Esophagus muscularis mucosa (tissue), 4 donors: ENCODE measurements at regions not wholly inside any gene's neighbourhood (a gene's known extent, or its start where the extent isn't known, plus 50 kb on each side); places are given as distances from the start of the nearest gene placed in this dataset.

Experiments used
- DNase-seq: peaks from one replicate; pipeline ENCODE4 v3.0.0-alpha.2; 2017; ENCODE audit errors: extremely low spot score
- H3K27ac ChIP-seq, 4 donors: fragments of 200-600 bp; sonication (generic); replicated peaks in 1 of 4; 1 replicate in 3 of 4; 2 replicates in 1 of 4; pipeline ENCODE4 v1.5.1; 2016 to 2019; ENCODE audit warnings: mild to moderate bottlenecking in 1 of 4
- H3K27me3 ChIP-seq, 4 donors: fragments of 200-600 bp; sonication (generic); one replicate each; pipeline versions ENCODE4 v1.5.1 to v1.6.0; 2016 to 2019
- H3K36me3 ChIP-seq, 4 donors: fragments of 200-600 bp; sonication (generic); one replicate each; pipeline ENCODE4 v1.5.1; 2016 to 2019
- H3K4me1 ChIP-seq, 4 donors: fragments of 200-600 bp; sonication (generic); one replicate each; pipeline ENCODE4 v1.5.1; 2016 to 2019
- H3K4me3 ChIP-seq, 4 donors: fragments of 200-600 bp; sonication (generic); 1 replicate in 2 of 4; 2 replicates in 2 of 4; pipeline ENCODE4 v1.5.1; 2016 to 2019; ENCODE audit warnings: mild to moderate bottlenecking in 4 of 4, moderate library complexity in 1 of 4
- H3K9me3 ChIP-seq, 4 donors: fragments of 200-600 bp; sonication (generic); 1 replicate in 3 of 4; 2 replicates in 1 of 4; pipeline ENCODE4 v1.5.1; 2016 to 2019
- EP300 ChIP-seq: sonication (generic); formaldehyde crosslinking; IDR thresholded peaks from one replicate; pipeline ENCODE4 v1.6.1; 2017; ENCODE audit warnings: antibody characterized with exemption
- POLR2A ChIP-seq: fragments of 450-650 bp; IDR thresholded peaks from one replicate; pipeline ENCODE4 v1.6.1; 2017; ENCODE audit warnings: antibody characterized with exemption, moderate library complexity, mild to moderate bottlenecking, low read depth
- POLR2AphosphoS5 ChIP-seq, 2 donors: sonication (generic); formaldehyde crosslinking; IDR thresholded peaks; one replicate each; pipeline ENCODE4 v1.6.1; 2017; ENCODE audit warnings: antibody characterized with exemption in 2 of 2
- WGBS: methylation state at CpG from one replicate; pipeline ENCODE4 v1.1.5; 2018; 5-methylcytosine and 5-hydroxymethylcytosine counted together
- intact Hi-C: fragments of 100-400 bp; cut with DNase I; formaldehyde crosslinking; loops from one replicate; pipeline ENCODE4 v1.15.1; 2023
- TF ChIP-seq, protein P1 (sequence below), 3 experiments: fragments of 200-600 bp in 2 of 3; fragments of 450-650 bp in 1 of 3; sonication (generic) in 2 of 3; IDR thresholded peaks; one replicate each; pipeline ENCODE4 v1.5.1; 2017 to 2019; ENCODE audit warnings: antibody characterized with exemption in 3 of 3, mild to moderate bottlenecking in 2 of 3, moderate library complexity in 1 of 3

DNA sequence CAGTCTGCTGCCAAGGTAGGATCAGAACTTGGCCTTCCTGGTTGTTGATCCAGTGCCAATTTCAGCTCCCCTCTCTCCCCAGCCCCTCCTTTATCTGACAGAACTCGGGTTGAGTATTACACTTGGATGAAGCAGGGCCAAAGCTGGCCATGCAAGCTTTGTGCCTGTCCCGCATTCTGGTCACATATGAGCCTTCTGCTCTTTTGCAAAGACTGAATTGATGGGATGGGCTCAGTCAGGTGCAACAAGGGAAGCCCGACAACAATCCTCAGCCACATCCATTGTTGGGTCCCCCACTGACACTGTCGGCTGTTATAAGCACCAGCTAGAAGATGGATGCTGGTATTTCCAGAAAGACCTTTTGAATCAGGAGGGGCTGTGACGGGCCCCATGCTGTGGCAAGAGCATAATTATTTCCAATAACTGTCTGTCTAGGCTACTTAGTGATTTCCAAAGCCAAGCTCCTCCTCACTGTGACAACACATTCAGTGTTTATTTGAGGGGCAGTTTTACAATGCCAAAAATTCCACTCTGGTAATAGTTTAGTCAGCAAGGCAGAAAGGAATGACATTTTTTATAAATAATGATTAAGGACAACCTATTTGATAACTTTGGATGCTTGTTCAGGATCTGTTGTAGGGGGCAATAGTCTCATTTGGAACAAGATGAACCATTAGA, 146.8 kb upstream of the FRMD4B start:
- TF ChIP-seq, protein P1, sequence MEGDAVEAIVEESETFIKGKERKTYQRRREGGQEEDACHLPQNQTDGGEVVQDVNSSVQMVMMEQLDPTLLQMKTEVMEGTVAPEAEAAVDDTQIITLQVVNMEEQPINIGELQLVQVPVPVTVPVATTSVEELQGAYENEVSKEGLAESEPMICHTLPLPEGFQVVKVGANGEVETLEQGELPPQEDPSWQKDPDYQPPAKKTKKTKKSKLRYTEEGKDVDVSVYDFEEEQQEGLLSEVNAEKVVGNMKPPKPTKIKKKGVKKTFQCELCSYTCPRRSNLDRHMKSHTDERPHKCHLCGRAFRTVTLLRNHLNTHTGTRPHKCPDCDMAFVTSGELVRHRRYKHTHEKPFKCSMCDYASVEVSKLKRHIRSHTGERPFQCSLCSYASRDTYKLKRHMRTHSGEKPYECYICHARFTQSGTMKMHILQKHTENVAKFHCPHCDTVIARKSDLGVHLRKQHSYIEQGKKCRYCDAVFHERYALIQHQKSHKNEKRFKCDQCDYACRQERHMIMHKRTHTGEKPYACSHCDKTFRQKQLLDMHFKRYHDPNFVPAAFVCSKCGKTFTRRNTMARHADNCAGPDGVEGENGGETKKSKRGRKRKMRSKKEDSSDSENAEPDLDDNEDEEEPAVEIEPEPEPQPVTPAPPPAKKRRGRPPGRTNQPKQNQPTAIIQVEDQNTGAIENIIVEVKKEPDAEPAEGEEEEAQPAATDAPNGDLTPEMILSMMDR (IDR thresholded peaks at IDR 0.05): no peak
- TF ChIP-seq POLR2AphosphoS5 (IDR thresholded peaks at IDR 0.05): no peak
- no peak for TF ChIP-seq POLR2A
- no peak for TF ChIP-seq EP300
- no peak overlapping the region for H3K4me3 ChIP-seq
- DNase-seq: no peak
- H3K27ac ChIP-seq: no peak overlapping the region
- H3K36me3 ChIP-seq: no peaks in the 10 kb centered on the region
- peaks cover 0 to 4% (median 0%) of the 10 kb centered on the region in 4 donors for H3K27me3 ChIP-seq
- no peaks in the 10 kb centered on the region for H3K9me3 ChIP-seq
- H3K4me1 ChIP-seq: peaks cover 0 to 16% (median 15%) of the 10 kb centered on the region in 4 donors
- intact Hi-C loops: no loop called here
- 68% methylated on average over 4 of the region's 5 CpGs for WGBS

DNA sequence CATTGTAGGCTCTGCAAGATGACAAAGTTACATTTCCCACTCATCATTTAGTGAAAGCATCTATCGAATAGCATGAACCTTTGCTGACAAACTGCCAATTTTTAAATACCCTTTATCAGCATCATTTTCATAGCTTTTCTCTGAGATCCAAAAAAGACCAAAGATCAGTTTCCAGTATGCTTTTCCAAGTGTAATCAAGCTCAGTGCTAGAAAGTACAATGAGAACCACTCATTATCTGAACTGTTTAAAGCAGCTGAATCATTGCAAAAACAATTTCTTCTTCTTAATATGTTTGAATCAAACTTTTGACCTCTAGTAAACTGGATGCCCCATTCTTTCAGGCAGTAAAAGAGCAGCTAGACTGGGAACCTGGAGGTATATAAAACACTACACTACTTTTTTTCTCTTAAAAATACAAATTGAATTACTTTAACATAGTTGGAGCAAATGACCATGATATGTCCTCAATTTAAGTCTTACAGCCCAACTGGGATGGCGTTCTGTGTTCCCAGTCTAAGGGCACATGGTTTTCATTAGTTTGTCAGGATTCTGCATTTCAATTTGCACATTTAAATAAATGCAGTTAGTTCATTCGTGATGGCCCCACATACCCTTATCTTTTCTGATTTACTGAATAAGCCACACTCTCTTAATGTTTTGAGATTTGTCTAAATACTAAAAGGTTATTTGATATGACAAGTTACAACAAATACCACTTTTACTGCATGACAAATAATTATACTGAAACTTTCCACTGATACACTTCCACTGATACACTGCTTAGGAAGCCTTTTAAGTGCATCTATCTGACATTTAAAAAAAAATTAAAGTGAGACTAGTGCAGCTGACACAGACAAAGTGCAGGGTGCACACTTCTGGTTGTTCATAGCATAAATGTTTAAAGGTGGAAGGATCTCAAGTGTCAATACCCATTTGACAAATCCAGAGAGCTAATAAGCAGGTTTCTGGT, 146.0 kb upstream of the FRMD4B start:
- DNase-seq: no peak
- 51% methylated on average over 3 of the region's 3 CpGs for WGBS
- peaks cover 0 to 4% (median 0%) of the 10 kb centered on the region in 4 donors for H3K27me3 ChIP-seq
- no peaks in the 10 kb centered on the region for H3K9me3 ChIP-seq
- no peaks in the 10 kb centered on the region for H3K36me3 ChIP-seq
- peaks cover 0 to 16% (median 15%) of the 10 kb centered on the region in 4 donors for H3K4me1 ChIP-seq
- no peak overlapping the region for H3K27ac ChIP-seq
- TF ChIP-seq, protein P1 (IDR thresholded peaks at IDR 0.05): no peak
- TF ChIP-seq EP300 (no peak), POLR2AphosphoS5 (IDR thresholded peaks at IDR 0.05) (no peak), POLR2A (no peak)
- no peak overlapping the region for H3K4me3 ChIP-seq
- intact Hi-C loops: no loop called here

DNA sequence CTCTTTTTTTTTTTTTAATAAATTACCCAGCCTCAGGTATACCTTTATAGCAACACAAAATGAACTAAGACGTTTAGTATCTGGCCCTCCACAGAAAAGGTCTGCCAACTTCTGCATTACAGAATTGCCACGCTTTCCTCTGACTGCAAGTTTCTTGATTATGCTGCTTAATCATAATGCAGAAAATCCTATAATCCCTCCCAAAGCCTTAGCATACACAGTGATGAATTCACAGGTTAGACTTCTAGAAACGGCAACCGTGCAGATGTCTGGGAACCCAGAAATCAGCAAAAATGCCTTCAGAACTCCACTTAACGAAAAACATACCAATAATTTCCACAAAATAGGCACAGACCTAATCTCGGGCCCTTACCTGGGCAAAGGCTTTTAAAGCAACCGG, 144.7 kb upstream of the FRMD4B start:
- no peak for DNase-seq
- Histone ChIP-seq H3K27me3 (no peaks in the 10 kb centered on the region), H3K36me3 (no peaks in the 10 kb centered on the region), H3K4me3 (no peak overlapping the region), H3K27ac (no peak overlapping the region), H3K9me3 (no peaks in the 10 kb centered on the region), H3K4me1 (peaks cover 0 to 16% (median 15%) of the 10 kb centered on the region in 4 donors)
- intact Hi-C loops: no loop called here
- 95% methylated on average over 7 of the region's 7 CpGs for WGBS
- TF ChIP-seq, protein P1 (IDR thresholded peaks at IDR 0.05): no peak
- TF ChIP-seq POLR2AphosphoS5 (IDR thresholded peaks at IDR 0.05) (no peak), POLR2A (no peak)

DNA sequence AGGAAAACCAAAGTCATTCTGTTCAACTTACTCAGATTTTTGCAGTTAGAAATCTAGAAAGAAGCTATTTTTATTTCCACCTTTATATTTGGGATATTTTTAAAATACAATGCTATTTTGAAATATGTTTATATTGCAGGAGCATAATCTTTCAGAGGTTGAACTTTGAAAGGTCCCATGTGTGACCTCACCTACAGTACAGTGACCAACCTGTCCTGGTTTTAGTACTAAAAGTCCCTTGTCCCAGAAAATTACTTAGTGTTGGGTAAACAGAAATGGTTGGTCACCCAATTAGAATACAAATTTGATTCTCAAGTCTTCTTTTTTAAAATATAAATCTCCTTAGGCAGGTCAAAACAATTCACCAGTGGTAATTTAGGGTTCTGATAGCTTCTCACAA, 141.6 kb upstream of the FRMD4B start:
- no peak overlapping the region for H3K27ac ChIP-seq
- peaks cover 0 to 4% (median 0%) of the 10 kb centered on the region in 4 donors for H3K9me3 ChIP-seq
- intact Hi-C loops: no loop called here
- no peaks in the 10 kb centered on the region for H3K36me3 ChIP-seq
- no peak overlapping the region for H3K4me3 ChIP-seq
- TF ChIP-seq POLR2AphosphoS5 (IDR thresholded peaks at IDR 0.05) (no peak), POLR2A (no peak), EP300 (no peak)
- TF ChIP-seq, protein P1 (IDR thresholded peaks at IDR 0.05): no peak
- DNase-seq: no peak
- no peaks in the 10 kb centered on the region for H3K27me3 ChIP-seq
- H3K4me1 ChIP-seq: peaks cover 0 to 12% (median 11%) of the 10 kb centered on the region in 4 donors
